ENCODE measurements at regions not wholly inside any gene's neighbourhood (a gene's known extent, or its start where the extent isn't known, plus 50 kb on each side); places are given as distances from the start of the nearest gene placed in this dataset.

- TF ChIP-seq CTCF (IDR thresholded peaks at IDR 0.05; ENCODE audit: borderline replicate concordance) = no peak
- intact Hi-C loops (cut with micrococcal nuclease) = no loop called here
- no peak overlapping the region for H3K4me3 ChIP-seq
- no peaks in the 10 kb centered on the region for H3K4me1 ChIP-seq
- no peaks in the 10 kb centered on the region for H3K27me3 ChIP-seq (ENCODE audit: low read depth)
- DNase-seq = no peak
- no peak overlapping the region for H3K27ac ChIP-seq (replicated peaks)
- no peaks in the 10 kb centered on the region for H3K36me3 ChIP-seq
- no peaks in the 10 kb centered on the region for H3K9me3 ChIP-seq (replicated peaks)
Observed at GRCh38 chr1:218980881-218981280, 192.8 kb upstream of the LYPLAL1 start.

DNA sequence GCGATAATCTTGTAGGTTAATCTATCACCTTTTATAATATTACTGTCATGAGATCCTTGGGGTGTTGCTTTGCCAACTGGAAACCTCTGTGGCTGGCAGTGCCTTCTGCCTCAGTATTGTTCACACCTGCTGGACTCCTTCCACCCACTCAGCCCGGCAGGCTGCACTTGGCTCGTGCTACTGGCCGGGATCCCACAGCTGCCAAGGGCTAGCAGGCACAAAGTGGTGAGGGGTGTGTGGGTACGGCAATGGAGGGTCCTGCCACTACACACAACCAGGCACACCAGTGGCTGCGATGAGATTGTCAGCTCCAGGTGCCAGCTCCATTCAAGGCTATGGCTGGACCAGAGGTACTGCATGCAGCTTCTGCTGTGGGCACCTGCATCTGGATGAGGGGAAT, 191.2 kb upstream of the LYPLAL1 start:
- no peak for DNase-seq
- peaks cover 4% of the 10 kb centered on the region for H3K9me3 ChIP-seq (replicated peaks)
- intact Hi-C loops (cut with micrococcal nuclease) = no loop called here
- H3K27ac ChIP-seq (replicated peaks) = no peak overlapping the region
- no peaks in the 10 kb centered on the region for H3K36me3 ChIP-seq
- no peak overlapping the region for H3K4me3 ChIP-seq
- no peak for TF ChIP-seq CTCF (IDR thresholded peaks at IDR 0.05; ENCODE audit: borderline replicate concordance)
- H3K27me3 ChIP-seq (ENCODE audit: low read depth) = no peaks in the 10 kb centered on the region
- H3K4me1 ChIP-seq = no peaks in the 10 kb centered on the region

GRCh38 chr1:218983433-218983832, 190.2 kb upstream of the LYPLAL1 start:
- no peak for DNase-seq
- Histone ChIP-seq H3K9me3 (replicated peaks) (peaks cover 7% of the 10 kb centered on the region), H3K4me1 (no peaks in the 10 kb centered on the region), H3K36me3 (no peaks in the 10 kb centered on the region), H3K4me3 (no peak overlapping the region), H3K27me3 (ENCODE audit: low read depth) (no peaks in the 10 kb centered on the region), H3K27ac (replicated peaks) (no peak overlapping the region)
- no peak for TF ChIP-seq CTCF (IDR thresholded peaks at IDR 0.05; ENCODE audit: borderline replicate concordance)
- intact Hi-C loops (cut with micrococcal nuclease) = no loop called here

- H3K4me3 ChIP-seq = no peak overlapping the region
- no peak overlapping the region for H3K27ac ChIP-seq (replicated peaks)
- no peaks in the 10 kb centered on the region for H3K36me3 ChIP-seq
- H3K27me3 ChIP-seq (ENCODE audit: low read depth) = no peaks in the 10 kb centered on the region
- no peak for DNase-seq
- intact Hi-C loops (cut with micrococcal nuclease) = no loop called here
- peaks cover 9% of the 10 kb centered on the region for H3K9me3 ChIP-seq (replicated peaks)
- no peaks in the 10 kb centered on the region for H3K4me1 ChIP-seq
- peak; percentile 19 for TF ChIP-seq CTCF (IDR thresholded peaks at IDR 0.05; ENCODE audit: borderline replicate concordance)
Observed at GRCh38 chr1:218983848-218984247, 189.8 kb upstream of the LYPLAL1 start.

DNA sequence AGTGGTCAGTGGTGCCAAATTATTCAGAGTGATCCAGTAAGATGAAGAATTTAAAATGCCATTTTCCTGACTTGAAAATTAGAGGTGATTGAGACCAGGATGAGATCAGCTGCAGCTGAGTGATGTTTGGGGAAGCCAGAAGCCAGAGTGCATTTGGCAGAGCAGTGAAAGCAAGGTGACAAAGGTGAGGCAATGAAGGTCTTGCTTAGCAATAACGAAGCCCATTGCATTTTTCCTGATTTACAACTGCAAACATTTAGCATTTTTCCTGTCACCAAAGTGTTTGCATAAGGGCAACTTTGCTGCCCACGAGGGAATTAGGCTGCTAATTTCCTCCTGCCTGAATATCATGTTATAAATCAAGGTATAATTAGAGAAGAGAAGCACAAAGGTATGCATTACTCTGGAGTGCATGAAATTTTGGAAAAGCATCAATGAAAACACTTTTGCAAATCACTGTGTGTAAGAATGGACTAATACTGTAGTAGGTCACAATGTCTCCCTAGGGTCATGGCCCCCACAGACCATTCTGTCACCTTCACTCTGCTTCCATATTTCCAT, 188.2 kb upstream of the LYPLAL1 start:
- Histone ChIP-seq H3K36me3 (no peaks in the 10 kb centered on the region), H3K9me3 (replicated peaks) (peaks cover 9% of the 10 kb centered on the region), H3K27me3 (ENCODE audit: low read depth) (no peaks in the 10 kb centered on the region), H3K4me3 (no peak overlapping the region), H3K27ac (replicated peaks) (no peak overlapping the region), H3K4me1 (no peaks in the 10 kb centered on the region)
- no peak for DNase-seq
- intact Hi-C loops (cut with micrococcal nuclease) = no loop called here
- TF ChIP-seq CTCF (IDR thresholded peaks at IDR 0.05; ENCODE audit: borderline replicate concordance) = no peak

Measured in left ventricle myocardium inferior (tissue), 1 donor.